ENCODE measurements at regions not wholly inside any gene's neighbourhood (a gene's known extent, or its start where the extent isn't known, plus 50 kb on each side); places are given as distances from the start of the nearest gene placed in this dataset.

DNA sequence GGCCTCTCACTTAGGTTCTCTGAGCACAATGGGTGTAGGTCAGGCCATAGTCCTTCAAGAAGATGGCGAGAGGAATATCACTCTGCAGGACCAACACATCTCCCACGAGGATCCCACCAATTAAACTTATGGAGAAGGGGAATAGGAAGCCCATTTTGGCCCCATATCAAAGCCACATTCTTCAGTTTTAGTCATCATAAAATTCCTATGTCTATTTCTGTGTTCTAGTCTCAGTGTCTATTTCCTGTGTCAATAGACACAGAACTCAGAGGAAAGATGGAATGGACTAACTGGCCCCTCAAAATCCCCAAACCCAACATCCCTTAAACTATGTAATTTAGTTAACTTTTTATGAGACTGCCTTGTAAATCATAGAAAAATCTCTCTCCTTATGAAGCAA, 216.8 kb downstream of the HACE1 start:
- no peak for TF ChIP-seq YY1 (IDR thresholded peaks at IDR 0.05)
- TF ChIP-seq, protein P1, sequence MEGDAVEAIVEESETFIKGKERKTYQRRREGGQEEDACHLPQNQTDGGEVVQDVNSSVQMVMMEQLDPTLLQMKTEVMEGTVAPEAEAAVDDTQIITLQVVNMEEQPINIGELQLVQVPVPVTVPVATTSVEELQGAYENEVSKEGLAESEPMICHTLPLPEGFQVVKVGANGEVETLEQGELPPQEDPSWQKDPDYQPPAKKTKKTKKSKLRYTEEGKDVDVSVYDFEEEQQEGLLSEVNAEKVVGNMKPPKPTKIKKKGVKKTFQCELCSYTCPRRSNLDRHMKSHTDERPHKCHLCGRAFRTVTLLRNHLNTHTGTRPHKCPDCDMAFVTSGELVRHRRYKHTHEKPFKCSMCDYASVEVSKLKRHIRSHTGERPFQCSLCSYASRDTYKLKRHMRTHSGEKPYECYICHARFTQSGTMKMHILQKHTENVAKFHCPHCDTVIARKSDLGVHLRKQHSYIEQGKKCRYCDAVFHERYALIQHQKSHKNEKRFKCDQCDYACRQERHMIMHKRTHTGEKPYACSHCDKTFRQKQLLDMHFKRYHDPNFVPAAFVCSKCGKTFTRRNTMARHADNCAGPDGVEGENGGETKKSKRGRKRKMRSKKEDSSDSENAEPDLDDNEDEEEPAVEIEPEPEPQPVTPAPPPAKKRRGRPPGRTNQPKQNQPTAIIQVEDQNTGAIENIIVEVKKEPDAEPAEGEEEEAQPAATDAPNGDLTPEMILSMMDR (IDR thresholded peaks at IDR 0.05; ENCODE audit: low read depth, low read length, missing input control): no peak
- no peak for TF ChIP-seq RAD21 (IDR thresholded peaks at IDR 0.05)
- no peak for TF ChIP-seq SP1 (IDR thresholded peaks at IDR 0.05)
- TF ChIP-seq, protein P2, sequence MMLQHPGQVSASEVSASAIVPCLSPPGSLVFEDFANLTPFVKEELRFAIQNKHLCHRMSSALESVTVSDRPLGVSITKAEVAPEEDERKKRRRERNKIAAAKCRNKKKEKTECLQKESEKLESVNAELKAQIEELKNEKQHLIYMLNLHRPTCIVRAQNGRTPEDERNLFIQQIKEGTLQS (IDR thresholded peaks at IDR 0.05): no peak
- no peak for TF ChIP-seq HNF4A (conservative IDR thresholded peaks at IDR 0.05)
- TF ChIP-seq JUND (IDR thresholded peaks at IDR 0.05): no peak
- no peak for TF ChIP-seq NR2F2 (IDR thresholded peaks at IDR 0.05)
- TF ChIP-seq GABPA (IDR thresholded peaks at IDR 0.05 in 1 of 2, conservative IDR thresholded peaks at IDR 0.05 in 1 of 2): no peak
- no peak for TF ChIP-seq EGR1 (IDR thresholded peaks at IDR 0.05; ENCODE audit: low read depth in 2 of 2)
- no peak for TF ChIP-seq RXRA (IDR thresholded peaks at IDR 0.05)
- TF ChIP-seq, protein P3, sequence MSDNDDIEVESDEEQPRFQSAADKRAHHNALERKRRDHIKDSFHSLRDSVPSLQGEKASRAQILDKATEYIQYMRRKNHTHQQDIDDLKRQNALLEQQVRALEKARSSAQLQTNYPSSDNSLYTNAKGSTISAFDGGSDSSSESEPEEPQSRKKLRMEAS (IDR thresholded peaks at IDR 0.05): no peak
- no peak for TF ChIP-seq ZBTB33 (IDR thresholded peaks at IDR 0.05)
- no peak for TF ChIP-seq TAF1 (conservative IDR thresholded peaks at IDR 0.05)

Measured in liver (tissue), 3 donors.